HL-60 (cell line): ENCODE measurements at regions not wholly inside any gene's neighbourhood (a gene's known extent, or its start where the extent isn't known, plus 50 kb on each side); places are given as distances from the start of the nearest gene placed in this dataset.

Experiments used
- POLR2AphosphoS5 ChIP-seq: IDR thresholded peaks from 2 replicates; pipeline ENCODE4 v1.6.1; 2012; ENCODE audit warnings: low read depth
- TF ChIP-seq, protein P1 (sequence below): IDR thresholded peaks from one replicate; pipeline ENCODE4 v1.5.1; 2011; ENCODE audit warnings: low read length, control low read depth, inconsistent platforms; ENCODE audit not compliant: insufficient read depth
- TF ChIP-seq, protein P2 (sequence below): IDR thresholded peaks from 2 replicates; pipeline ENCODE4 v1.6.1; 2012; ENCODE audit warnings: low read depth; ENCODE audit not compliant: insufficient replicate concordance

DNA sequence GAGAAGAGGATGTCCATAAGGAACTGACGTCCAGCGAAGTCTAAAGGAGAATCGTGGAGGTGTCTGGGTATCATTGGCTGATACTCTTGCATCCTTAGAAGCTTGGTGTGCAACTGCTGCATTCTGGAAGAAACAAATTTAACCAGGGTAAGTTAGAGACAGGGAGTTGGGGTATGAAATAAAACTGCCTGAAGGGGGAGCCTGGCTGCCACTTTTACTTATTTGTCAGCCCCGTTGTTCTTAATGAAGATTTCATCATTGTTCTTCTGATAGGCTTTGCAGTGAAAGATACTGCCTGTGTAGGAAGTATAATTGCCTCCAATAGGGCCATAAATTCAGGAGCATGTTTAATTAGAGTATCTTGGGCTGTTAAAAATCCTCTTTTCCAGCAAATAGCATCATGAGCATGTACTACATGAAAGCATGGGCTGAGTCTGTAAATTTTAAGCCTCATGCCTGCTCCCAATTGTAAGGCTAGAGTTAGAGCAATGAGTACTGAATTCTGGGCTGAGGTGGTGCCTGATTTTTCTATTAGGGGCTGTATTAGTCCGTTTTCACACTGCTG lies 1264.5 kb upstream of the ACO1 start:
- TF ChIP-seq, protein P1, sequence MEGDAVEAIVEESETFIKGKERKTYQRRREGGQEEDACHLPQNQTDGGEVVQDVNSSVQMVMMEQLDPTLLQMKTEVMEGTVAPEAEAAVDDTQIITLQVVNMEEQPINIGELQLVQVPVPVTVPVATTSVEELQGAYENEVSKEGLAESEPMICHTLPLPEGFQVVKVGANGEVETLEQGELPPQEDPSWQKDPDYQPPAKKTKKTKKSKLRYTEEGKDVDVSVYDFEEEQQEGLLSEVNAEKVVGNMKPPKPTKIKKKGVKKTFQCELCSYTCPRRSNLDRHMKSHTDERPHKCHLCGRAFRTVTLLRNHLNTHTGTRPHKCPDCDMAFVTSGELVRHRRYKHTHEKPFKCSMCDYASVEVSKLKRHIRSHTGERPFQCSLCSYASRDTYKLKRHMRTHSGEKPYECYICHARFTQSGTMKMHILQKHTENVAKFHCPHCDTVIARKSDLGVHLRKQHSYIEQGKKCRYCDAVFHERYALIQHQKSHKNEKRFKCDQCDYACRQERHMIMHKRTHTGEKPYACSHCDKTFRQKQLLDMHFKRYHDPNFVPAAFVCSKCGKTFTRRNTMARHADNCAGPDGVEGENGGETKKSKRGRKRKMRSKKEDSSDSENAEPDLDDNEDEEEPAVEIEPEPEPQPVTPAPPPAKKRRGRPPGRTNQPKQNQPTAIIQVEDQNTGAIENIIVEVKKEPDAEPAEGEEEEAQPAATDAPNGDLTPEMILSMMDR = no peak
- TF ChIP-seq, protein P2, sequence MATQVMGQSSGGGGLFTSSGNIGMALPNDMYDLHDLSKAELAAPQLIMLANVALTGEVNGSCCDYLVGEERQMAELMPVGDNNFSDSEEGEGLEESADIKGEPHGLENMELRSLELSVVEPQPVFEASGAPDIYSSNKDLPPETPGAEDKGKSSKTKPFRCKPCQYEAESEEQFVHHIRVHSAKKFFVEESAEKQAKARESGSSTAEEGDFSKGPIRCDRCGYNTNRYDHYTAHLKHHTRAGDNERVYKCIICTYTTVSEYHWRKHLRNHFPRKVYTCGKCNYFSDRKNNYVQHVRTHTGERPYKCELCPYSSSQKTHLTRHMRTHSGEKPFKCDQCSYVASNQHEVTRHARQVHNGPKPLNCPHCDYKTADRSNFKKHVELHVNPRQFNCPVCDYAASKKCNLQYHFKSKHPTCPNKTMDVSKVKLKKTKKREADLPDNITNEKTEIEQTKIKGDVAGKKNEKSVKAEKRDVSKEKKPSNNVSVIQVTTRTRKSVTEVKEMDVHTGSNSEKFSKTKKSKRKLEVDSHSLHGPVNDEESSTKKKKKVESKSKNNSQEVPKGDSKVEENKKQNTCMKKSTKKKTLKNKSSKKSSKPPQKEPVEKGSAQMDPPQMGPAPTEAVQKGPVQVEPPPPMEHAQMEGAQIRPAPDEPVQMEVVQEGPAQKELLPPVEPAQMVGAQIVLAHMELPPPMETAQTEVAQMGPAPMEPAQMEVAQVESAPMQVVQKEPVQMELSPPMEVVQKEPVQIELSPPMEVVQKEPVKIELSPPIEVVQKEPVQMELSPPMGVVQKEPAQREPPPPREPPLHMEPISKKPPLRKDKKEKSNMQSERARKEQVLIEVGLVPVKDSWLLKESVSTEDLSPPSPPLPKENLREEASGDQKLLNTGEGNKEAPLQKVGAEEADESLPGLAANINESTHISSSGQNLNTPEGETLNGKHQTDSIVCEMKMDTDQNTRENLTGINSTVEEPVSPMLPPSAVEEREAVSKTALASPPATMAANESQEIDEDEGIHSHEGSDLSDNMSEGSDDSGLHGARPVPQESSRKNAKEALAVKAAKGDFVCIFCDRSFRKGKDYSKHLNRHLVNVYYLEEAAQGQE = no peak
- TF ChIP-seq POLR2AphosphoS5 = no peak
